ENCODE measurements at regions not wholly inside any gene's neighbourhood (a gene's known extent, or its start where the extent isn't known, plus 50 kb on each side); places are given as distances from the start of the nearest gene placed in this dataset.

- Histone ChIP-seq H4K20me1 (ENCODE audit: control insufficient read depth, insufficient read depth) (no peaks in the 10 kb centered on the region), H3K9me3 (replicated peaks; ENCODE audit: control insufficient read depth, insufficient read depth, low read length) (no peaks in the 10 kb centered on the region), H2AFZ (ENCODE audit: control insufficient read depth, low read depth, low read length) (no peak overlapping the region), H3K9ac (ENCODE audit: control insufficient read depth, insufficient read depth, low read length) (no peak overlapping the region), H3K79me2 (ENCODE audit: control insufficient read depth, insufficient read depth, low read length) (no peaks in the 10 kb centered on the region), H3K4me1 (ENCODE audit: control insufficient read depth, insufficient read depth, low read length) (no peaks in the 10 kb centered on the region), H3K36me3 (ENCODE audit: control insufficient read depth in 2 of 2, insufficient read depth in 2 of 2, low read length in 1 of 2) (no peaks in the 10 kb centered on the region), H3K27me3 (replicated peaks in 1 of 2; ENCODE audit: control insufficient read depth in 2 of 2, insufficient read depth in 2 of 2, low read length in 1 of 2) (0 out of 4 replicates have a peak, but pooled peaks cover under 1% of the 10 kb centered on the region in 2 experiments), H3K4me3 (no peak overlapping the region), H3K4me2 (ENCODE audit: control insufficient read depth, insufficient read depth) (no peak overlapping the region), H3K27ac (ENCODE audit: control insufficient read depth, insufficient read depth) (no peak overlapping the region)
- no TSS peak for BruUV-seq (replicated peaks)
- intact Hi-C loops (cut with micrococcal nuclease; ENCODE audit: unreplicated experiment) (loop anchor here (10.0 kb wide), 1 partner anchor 63 kb away; no protein-coding TSS in a partner anchor), in situ Hi-C loops (cut with MboI) (no loop called here)
- ChIA-PET CTCF (no interaction called here), SMC1A (ENCODE audit: uncharacterized antibody, unreplicated experiment) (no interaction called here), POLR2A (no interaction called here), RAD21 (ENCODE audit: unreplicated experiment) (no interaction called here)
- ATAC-seq (no peak), FAIRE-seq (no peak), DNase-seq (ENCODE audit: low read depth, low spot score) (no peak)
- TF ChIP-seq CREB1 (IDR thresholded peaks at IDR 0.05; ENCODE audit: low read depth) (no peak), RBBP5 (conservative IDR thresholded peaks at IDR 0.05) (no peak), GATAD2B (conservative IDR thresholded peaks at IDR 0.05; ENCODE audit: low read depth) (no peak), HDAC2 (IDR thresholded peaks at IDR 0.05) (no peak), MEF2B (IDR thresholded peaks at IDR 0.05; ENCODE audit: partially characterized antibody, poor library complexity, severe bottlenecking) (no peak), KLF5 (IDR thresholded peaks at IDR 0.05; ENCODE audit: partially characterized antibody) (no peak), HDGF (IDR thresholded peaks at IDR 0.05) (no peak), POLR2AphosphoS2 (IDR thresholded peaks at IDR 0.05; ENCODE audit: low read depth, low read length) (no peak), CUX1 (IDR thresholded peaks at IDR 0.05; ENCODE audit: insufficient replicate concordance, low read depth, low read length) (no peak), RAD51 (IDR thresholded peaks at IDR 0.05) (no peak), TAF1 (IDR thresholded peaks at IDR 0.05; ENCODE audit: borderline replicate concordance, low read depth, low read length) (no peak), CHD2 (IDR thresholded peaks at IDR 0.05; ENCODE audit: borderline replicate concordance, low read depth, low read length) (no peak), DPF2 (IDR thresholded peaks at IDR 0.05) (no peak), TCF3 (IDR thresholded peaks at IDR 0.05; ENCODE audit: borderline replicate concordance, insufficient read depth, low read depth, low read length) (no peak), MYC (IDR thresholded peaks at IDR 0.05; ENCODE audit: insufficient read depth, insufficient read length, insufficient replicate concordance, low read length, severe bottlenecking) (no peak), E4F1 (IDR thresholded peaks at IDR 0.05; ENCODE audit: borderline replicate concordance, partially characterized antibody) (no peak), ZNF24 (IDR thresholded peaks at IDR 0.05) (no peak), HDAC6 (IDR thresholded peaks at IDR 0.05; ENCODE audit: unreplicated experiment) (no peak), RELA (IDR thresholded peaks at IDR 0.05; ENCODE audit: borderline replicate concordance, partially characterized antibody) (no peak), MTA2 (IDR thresholded peaks at IDR 0.05; ENCODE audit: low read depth) (no peak)
Measured at GRCh38 chr15:31591908-31592307, 265.3 kb downstream of the KLF13 start.

All from GM12878 (cell line).